Anterior cingulate cortex (tissue), 58 donors: ENCODE measurements at regions not wholly inside any gene's neighbourhood (a gene's known extent, or its start where the extent isn't known, plus 50 kb on each side); places are given as distances from the start of the nearest gene placed in this dataset.

Source experiments
- DNase-seq, 58 donors: peaks; one replicate each; lab custom pipeline; 2025; lab: John Stamatoyannopoulos, UW

- DNase-seq, result no peak
Observed at GRCh38 chr3:194983620-194984019, 287.3 kb downstream of the XXYLT1 start.

- no peak for DNase-seq
Observed at GRCh38 chr3:194984066-194984465, 286.9 kb downstream of the XXYLT1 start.

GRCh38 chr3:194984622-194985021 lies 286.3 kb downstream of the XXYLT1 start:
- DNase-seq, result no peak

- peak in 20 of 58 donors; percentile 8 to 48 (median 22) for DNase-seq
Observed at GRCh38 chr3:194985031-194985578, 285.9 kb downstream of the XXYLT1 start.

- DNase-seq, result no peak
Observed at GRCh38 chr3:194986208-194987043, 284.5 kb downstream of the XXYLT1 start.

GRCh38 chr3:194987571-194988494 lies 283.1 kb downstream of the XXYLT1 start:
- no peak for DNase-seq

- no peak for DNase-seq
Observed at GRCh38 chr3:194988495-194989165, 282.3 kb downstream of the XXYLT1 start.

- no peak for DNase-seq
Observed at GRCh38 chr3:194989241-194989640, 281.7 kb downstream of the XXYLT1 start.

- no peak for DNase-seq
Observed at GRCh38 chr3:194990454-194991337, 280.3 kb downstream of the XXYLT1 start.

GRCh38 chr3:194991338-194991654 lies 279.7 kb downstream of the XXYLT1 start:
- DNase-seq, result no peak

- no peak for DNase-seq
Observed at GRCh38 chr3:194993896-194994295, 277.1 kb downstream of the XXYLT1 start.

GRCh38 chr3:194994551-194994981 lies 276.4 kb downstream of the XXYLT1 start:
- no peak for DNase-seq

GRCh38 chr3:194995334-194995733 lies 275.6 kb downstream of the XXYLT1 start:
- DNase-seq, result no peak

GRCh38 chr3:194995922-194996321 lies 275.0 kb downstream of the XXYLT1 start:
- DNase-seq, result no peak

- no peak for DNase-seq
Observed at GRCh38 chr3:194996746-194997145, 274.2 kb downstream of the XXYLT1 start.

- DNase-seq, result no peak
Observed at GRCh38 chr3:194998417-194998816, 272.5 kb downstream of the XXYLT1 start.

- DNase-seq, result no peak
Observed at GRCh38 chr3:194998948-194999347, 272.0 kb downstream of the XXYLT1 start.

GRCh38 chr3:194999491-194999890 lies 271.5 kb downstream of the XXYLT1 start:
- DNase-seq, result no peak

- DNase-seq, result no peak
Observed at GRCh38 chr3:195001261-195001660, 269.7 kb downstream of the XXYLT1 start.
